Stimulated activated CD8-positive, alpha-beta memory T cell treated with anti-CD3 and anti-CD28 coated beads, Interleukin-4, amount 100 ng/mL, for 48 hours (primary cell): ENCODE measurements at regions not wholly inside any gene's neighbourhood (a gene's known extent, or its start where the extent isn't known, plus 50 kb on each side); places are given as distances from the start of the nearest gene placed in this dataset.

Experiments used
- DNase-seq: peaks from one replicate; pipeline ENCODE4 v3.0.0-alpha.2; 2020

DNA sequence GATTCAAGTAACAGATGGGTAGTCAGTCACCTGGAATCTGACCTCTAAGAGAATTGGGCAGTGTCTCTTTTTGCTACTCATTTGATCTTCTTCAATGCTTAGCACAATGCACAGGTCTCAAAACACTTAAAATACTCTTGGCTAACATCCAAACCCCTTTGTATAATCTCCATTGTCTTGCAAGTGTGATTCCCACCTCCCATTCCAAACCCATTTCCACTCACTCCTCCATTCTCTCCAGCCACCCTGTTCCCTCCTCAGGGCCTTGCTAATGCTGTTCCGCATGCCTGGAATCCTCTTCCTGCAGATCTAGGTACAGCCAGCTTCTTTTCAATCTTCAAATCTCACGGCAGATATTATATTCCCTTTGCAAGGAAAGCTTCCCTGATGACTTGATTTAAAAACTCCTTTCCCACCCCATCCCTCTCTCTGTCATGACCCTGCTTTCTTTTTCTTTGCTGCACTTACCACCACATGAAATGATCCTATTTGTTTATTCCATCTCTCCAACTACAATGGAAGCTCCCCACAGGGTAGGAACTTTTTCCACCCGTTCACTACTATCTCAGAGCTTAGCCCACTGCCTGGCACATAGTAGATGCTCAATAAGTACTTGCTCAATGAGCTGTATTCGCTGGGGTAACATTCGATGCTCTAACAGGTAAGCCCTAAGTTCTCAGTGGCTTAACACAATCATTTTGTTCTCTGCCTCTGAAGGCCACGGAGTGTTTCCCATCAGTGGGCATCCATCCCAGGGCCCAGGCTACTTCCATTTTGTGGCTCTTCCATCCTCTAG lies 121.7 kb downstream of the MN1 start:
- no peak for DNase-seq

GRCh38 chr22:27680636-27681035 lies 120.9 kb downstream of the MN1 start:
- DNase-seq, result no peak

GRCh38 chr22:27681037-27681436 lies 120.5 kb downstream of the MN1 start:
- DNase-seq, result no peak

- no peak for DNase-seq
Measured at GRCh38 chr22:27682437-27682836, 119.1 kb downstream of the MN1 start.

GRCh38 chr22:27684901-27685300 lies 116.7 kb downstream of the MN1 start:
- no peak for DNase-seq

DNA sequence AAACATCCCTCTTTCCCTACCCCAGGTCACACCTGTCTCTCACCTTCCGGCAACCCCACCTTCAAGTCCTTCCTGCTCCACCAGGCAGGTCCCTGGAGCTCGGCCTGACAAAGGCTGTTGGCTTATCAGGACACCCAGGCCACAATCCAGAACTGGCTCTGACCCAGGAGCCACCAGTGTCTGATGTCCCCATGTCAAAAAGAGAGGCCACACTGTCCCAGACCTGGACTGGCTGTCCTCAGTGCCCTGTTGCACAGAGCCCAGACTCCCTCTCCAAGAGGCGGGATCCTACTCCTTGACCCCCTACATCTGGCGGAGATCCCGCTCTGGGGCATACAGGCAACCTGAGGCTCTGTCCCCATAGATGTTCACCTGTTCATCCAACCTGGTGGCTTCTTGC lies 116.0 kb downstream of the MN1 start:
- DNase-seq, result no peak

- DNase-seq, result no peak
Measured at GRCh38 chr22:27685970-27686369, 115.6 kb downstream of the MN1 start.

DNA sequence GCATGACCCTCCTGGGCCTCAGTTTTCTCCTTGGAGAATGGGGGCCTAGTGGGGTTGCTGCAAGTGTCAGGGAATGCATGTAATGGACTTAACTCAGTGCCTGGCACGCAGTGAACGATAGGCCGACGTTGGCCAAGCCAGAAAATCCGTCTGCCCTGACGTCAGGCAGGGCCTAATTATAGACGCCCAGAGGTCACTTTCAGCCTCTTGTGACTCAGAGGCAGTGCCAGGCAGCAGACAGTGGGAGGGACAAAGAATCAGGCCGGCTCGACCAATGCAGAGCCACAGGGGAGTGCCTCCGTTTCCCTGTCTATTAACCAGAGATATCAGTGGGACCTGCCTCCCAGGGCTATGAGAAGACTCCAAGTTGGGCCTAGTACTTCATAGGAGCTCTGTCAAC lies 115.0 kb downstream of the MN1 start:
- DNase-seq, result no peak

DNA sequence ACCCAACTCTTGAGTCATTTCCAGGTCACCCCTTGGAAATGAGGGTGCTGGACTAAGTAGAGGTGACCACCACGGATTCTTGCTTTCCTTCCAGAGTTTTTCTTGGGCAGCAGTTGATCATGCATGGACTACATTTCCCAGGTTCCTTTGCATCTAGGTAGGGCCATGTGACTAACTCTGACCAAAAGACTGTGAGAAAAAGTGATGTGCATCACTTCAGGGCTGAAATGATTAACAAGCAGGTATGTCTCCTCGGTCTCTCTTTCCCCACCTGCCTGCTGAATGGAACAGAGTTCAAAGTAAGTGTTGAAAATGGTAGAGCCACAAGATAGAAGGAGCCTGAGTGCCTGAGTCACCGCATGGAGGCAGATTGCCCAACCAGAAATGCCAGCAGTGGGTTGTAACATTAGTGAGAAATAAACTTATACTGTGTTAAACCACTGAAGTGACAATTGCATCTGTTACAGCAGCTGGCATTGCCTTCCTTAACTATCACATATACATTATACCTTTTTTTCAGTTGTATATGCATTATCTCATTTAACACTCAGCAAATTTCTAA lies 113.5 kb downstream of the MN1 start:
- DNase-seq, result no peak

DNA sequence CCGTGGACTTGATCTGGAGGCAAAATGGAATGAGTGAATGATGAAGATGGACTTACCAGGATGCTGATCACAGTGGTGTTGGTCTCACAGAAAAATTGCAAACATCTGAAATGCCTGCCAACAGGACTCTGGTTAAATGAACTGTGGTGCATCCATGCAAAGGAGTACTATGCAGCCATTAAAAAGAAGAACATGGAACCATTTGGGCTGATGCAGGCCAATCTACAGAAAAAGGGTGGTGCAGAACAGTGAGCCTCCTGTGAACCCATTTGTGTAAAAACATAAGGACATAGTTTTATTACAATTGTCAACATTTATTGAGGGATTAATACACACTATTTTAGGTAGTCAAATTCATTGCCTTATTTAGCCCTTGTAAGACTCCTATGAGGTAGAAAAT lies 111.9 kb downstream of the MN1 start:
- no peak for DNase-seq

DNA sequence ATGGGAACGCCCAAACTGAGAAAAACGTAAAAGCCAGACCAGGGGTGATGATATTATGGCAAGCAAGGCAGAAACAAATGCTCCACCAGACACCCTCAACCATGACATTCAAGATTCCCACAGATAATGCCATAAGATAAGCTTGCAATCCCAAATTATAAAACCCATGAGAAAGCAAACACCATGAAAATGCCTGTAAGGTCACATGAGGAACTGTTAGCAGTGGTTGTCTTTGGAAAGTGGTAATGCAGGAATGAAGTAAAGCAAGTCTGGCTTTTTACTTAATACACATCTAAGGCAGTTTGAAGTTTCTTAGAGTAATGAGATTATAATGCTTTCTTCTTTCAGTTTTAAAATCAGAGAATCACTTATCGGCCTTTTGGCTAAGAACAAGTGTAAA lies 111.0 kb downstream of the MN1 start:
- DNase-seq, result no peak

- DNase-seq, result no peak
Measured at GRCh38 chr22:27692243-27692642, 109.3 kb downstream of the MN1 start.

DNA sequence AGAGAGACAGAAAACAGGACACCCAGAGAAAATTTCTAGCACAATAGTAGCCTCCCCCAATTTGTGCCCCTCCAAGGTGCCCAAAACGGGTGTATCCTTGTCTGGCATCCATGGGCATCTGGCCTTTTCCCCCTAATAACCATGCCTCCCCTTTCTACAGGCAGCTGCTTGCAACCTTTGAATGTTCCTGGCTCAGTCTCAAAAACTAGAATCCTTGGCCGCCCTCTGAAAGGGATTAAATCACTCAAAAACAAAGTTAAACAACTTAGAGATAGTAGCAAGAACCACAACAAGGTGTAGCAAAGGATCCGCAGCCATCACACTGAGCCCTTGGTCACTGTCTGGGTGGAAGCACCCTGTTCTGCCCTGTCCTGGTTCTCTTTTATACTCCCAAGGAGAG lies 105.6 kb downstream of the MN1 start:
- DNase-seq, result no peak

DNA sequence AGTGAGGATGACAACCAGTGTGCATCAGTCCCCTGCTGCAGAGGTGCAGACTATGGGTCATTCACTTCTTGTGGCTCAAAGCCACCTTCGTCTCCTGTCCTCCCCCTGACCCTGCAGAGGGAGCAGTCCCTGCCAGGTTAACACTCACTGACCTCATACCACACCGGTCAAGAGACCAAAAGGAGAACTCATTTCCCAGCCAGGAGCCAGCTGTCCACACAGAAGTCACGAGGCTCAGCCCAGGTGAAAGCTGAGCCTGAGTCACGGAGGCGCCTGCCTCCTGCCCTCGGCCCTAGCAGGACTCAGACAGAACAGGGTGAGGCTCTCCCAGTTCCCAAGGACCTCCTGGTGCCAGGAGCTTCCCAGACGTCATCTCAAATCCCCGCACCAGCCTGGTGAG lies 103.7 kb downstream of the MN1 start:
- no peak for DNase-seq
